ENCODE measurements at regions not wholly inside any gene's neighbourhood (a gene's known extent, or its start where the extent isn't known, plus 50 kb on each side); places are given as distances from the start of the nearest gene placed in this dataset.

DNA sequence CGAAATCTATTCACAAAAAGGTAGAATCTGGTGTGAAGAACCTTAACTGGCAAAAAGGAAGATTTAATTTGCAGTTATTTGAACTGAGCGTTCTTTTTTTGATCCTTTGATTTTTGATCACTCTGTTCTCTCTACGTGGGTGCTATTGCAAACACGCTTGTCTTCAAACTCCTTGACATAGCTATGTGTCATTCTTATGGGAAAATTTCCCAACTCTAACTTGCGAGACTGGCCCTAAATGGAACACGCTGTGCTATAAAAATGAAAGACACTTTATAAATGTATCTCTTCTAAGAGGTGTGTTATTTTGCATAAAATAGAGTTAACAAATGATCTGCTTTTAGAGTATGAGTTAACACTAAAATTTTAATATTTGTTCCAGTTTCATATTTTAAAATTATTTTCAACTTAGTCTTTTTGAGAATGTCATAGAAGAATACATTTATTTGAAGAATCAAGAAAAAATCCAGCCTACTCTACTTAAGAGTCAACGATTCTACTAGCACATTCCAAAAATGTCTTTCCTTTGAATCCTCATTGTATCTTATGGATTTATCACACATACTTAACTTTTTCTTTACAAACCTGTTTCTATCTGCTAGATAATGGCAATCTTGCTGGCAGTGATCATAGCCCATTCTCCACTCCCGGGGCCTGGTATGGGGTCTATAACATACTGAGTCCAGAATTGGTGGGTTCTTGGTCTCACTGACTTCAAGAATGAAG lies 610.0 kb upstream of the TBL1XR1 start:
- TF ChIP-seq, protein P1, sequence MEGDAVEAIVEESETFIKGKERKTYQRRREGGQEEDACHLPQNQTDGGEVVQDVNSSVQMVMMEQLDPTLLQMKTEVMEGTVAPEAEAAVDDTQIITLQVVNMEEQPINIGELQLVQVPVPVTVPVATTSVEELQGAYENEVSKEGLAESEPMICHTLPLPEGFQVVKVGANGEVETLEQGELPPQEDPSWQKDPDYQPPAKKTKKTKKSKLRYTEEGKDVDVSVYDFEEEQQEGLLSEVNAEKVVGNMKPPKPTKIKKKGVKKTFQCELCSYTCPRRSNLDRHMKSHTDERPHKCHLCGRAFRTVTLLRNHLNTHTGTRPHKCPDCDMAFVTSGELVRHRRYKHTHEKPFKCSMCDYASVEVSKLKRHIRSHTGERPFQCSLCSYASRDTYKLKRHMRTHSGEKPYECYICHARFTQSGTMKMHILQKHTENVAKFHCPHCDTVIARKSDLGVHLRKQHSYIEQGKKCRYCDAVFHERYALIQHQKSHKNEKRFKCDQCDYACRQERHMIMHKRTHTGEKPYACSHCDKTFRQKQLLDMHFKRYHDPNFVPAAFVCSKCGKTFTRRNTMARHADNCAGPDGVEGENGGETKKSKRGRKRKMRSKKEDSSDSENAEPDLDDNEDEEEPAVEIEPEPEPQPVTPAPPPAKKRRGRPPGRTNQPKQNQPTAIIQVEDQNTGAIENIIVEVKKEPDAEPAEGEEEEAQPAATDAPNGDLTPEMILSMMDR (IDR thresholded peaks at IDR 0.05 in 4 of 5, conservative IDR thresholded peaks at IDR 0.05 in 1 of 5), result no peak
- no peak for TF ChIP-seq POLR2A (IDR thresholded peaks at IDR 0.05)
